Right lobe of liver (tissue), 6 donors: ENCODE measurements at regions not wholly inside any gene's neighbourhood (a gene's known extent, or its start where the extent isn't known, plus 50 kb on each side); places are given as distances from the start of the nearest gene placed in this dataset.
A peak's percentile ranks its signal among the peaks of the same experiment; 100 is the strongest.

Source experiments
- ATAC-seq, 4 donors: fragments of 200-7000 bp; cut with Tn5 transposase; one replicate each; pipeline ENCODE4 v1.9.1; 2020; ENCODE audit warnings: mild to moderate bottlenecking in 4 of 4, moderate library complexity in 4 of 4
- DNase-seq, 3 donors: peaks; one replicate each; pipeline ENCODE4 v3.0.0-alpha.2; 2020
- H3K27ac ChIP-seq, 3 donors: fragments of 200-600 bp; one replicate each; pipeline ENCODE4 v1.8.0; 2022
- H3K27me3 ChIP-seq, 2 donors: fragments of 200-600 bp; one replicate each; pipeline ENCODE4 v1.8.0; 2022
- H3K36me3 ChIP-seq, 4 donors: fragments of 200-600 bp; sonication (generic) in 1 of 4; one replicate each; pipeline versions ENCODE4 v1.5.1 to v1.8.0; 2017 to 2022; ENCODE audit warnings: control low read depth in 1 of 4
- H3K4me1 ChIP-seq, 4 donors: fragments of 200-600 bp; sonication (generic) in 1 of 4; one replicate each; pipeline versions ENCODE4 v1.5.1 to v1.8.0; 2017 to 2022; ENCODE audit warnings: control low read depth in 1 of 4
- H3K4me3 ChIP-seq, 3 donors: fragments of 200-600 bp; one replicate each; pipeline ENCODE4 v1.8.0; 2022
- H3K9me3 ChIP-seq, 4 donors: fragments of 200-600 bp; sonication (generic) in 1 of 4; one replicate each; pipeline versions ENCODE4 v1.5.1 to v1.8.0; 2017 to 2022; ENCODE audit warnings: control low read depth in 1 of 4
- CTCF ChIP-seq, 4 donors: fragments of 200-600 bp in 3 of 4; fragments of 450-650 bp in 1 of 4; IDR thresholded peaks; one replicate each; pipeline versions ENCODE4 v1.5.1 to v1.8.0; 2016 to 2022; ENCODE audit warnings: antibody characterized with exemption in 4 of 4, mild to moderate bottlenecking in 2 of 4
- POLR2A ChIP-seq: fragments of 450-650 bp; IDR thresholded peaks from one replicate; pipeline ENCODE4 v1.6.1; 2017; ENCODE audit warnings: antibody characterized with exemption, mild to moderate bottlenecking
- WGBS: methylation state at CpG from one replicate; pipeline ENCODE4 v1.1.6; 2018; ENCODE audit warnings: low coverage, low lambda C conversion rate; ENCODE audit not compliant: insufficient coverage; ENCODE audit errors: missing lambda C conversion rate; 5-methylcytosine and 5-hydroxymethylcytosine counted together
- intact Hi-C, 2 donors: fragments of 100-400 bp; cut with DNase I; formaldehyde crosslinking; loops; one replicate each; pipeline versions ENCODE4 v1.11.2 to v1.14.1; 2022
- donor health status: DM: no; HTN: yes; CAD: no.
- donor health status: DM: no; HTN: no; CAD: no.
- donor health status: DM: no; HTN: no; CAD: no.
- donor health status: DM: no; HTN: yes; CAD: no.
- donor health status: DM: no; HTN: yes; CAD: no.

GRCh38 chr1:17908945-17909344 is 153.8 kb downstream of the ACTL8 start:
- intact Hi-C loops = no loop called here
- ATAC-seq (no peak), DNase-seq (no peak)
- Histone ChIP-seq H3K4me3 (no peak overlapping the region), H3K27ac (no peak overlapping the region), H3K27me3 (no peaks in the 10 kb centered on the region), H3K36me3 (no peaks in the 10 kb centered on the region), H3K4me1 (no peaks in the 10 kb centered on the region), H3K9me3 (no peaks in the 10 kb centered on the region)
- TF ChIP-seq CTCF (IDR thresholded peaks at IDR 0.05) = no peak
- no peak for TF ChIP-seq POLR2A

GRCh38 chr1:17909634-17910033 is 154.5 kb downstream of the ACTL8 start:
- no peaks in the 10 kb centered on the region for H3K9me3 ChIP-seq
- no peak overlapping the region for H3K4me3 ChIP-seq
- no peaks in the 10 kb centered on the region for H3K36me3 ChIP-seq
- DNase-seq (no peak), ATAC-seq (no peak)
- TF ChIP-seq POLR2A (no peak), CTCF (IDR thresholded peaks at IDR 0.05) (peak in 3 of 4 donors; percentile 7 to 18 (median 10))
- H3K27me3 ChIP-seq = no peaks in the 10 kb centered on the region
- H3K4me1 ChIP-seq = no peaks in the 10 kb centered on the region
- 6% methylated on average over 3 of the region's 4 CpGs for whole genome bisulfite sequencing
- no peak overlapping the region for H3K27ac ChIP-seq
- intact Hi-C loops = no loop called here

- no peaks in the 10 kb centered on the region for H3K27me3 ChIP-seq
- no peak overlapping the region for H3K27ac ChIP-seq
- H3K9me3 ChIP-seq = no peaks in the 10 kb centered on the region
- intact Hi-C loops = no loop called here
- no peak overlapping the region for H3K4me3 ChIP-seq
- WGBS = 19% methylated on average over 4 of the region's 4 CpGs
- no peaks in the 10 kb centered on the region for H3K36me3 ChIP-seq
- no peaks in the 10 kb centered on the region for H3K4me1 ChIP-seq
- no peak for TF ChIP-seq CTCF (IDR thresholded peaks at IDR 0.05)
- no peak for TF ChIP-seq POLR2A
- ATAC-seq = no peak
- DNase-seq = no peak
These were observed 156.7 kb downstream of the ACTL8 start for GRCh38 chr1:17911791-17912190.

- intact Hi-C loops = no loop called here
- WGBS = 42% methylated on average over 7 of the region's 7 CpGs
- DNase-seq (no peak), ATAC-seq (no peak)
- Histone ChIP-seq H3K27ac (no peak overlapping the region), H3K36me3 (no peaks in the 10 kb centered on the region), H3K27me3 (no peaks in the 10 kb centered on the region), H3K9me3 (no peaks in the 10 kb centered on the region), H3K4me1 (no peaks in the 10 kb centered on the region), H3K4me3 (no peak overlapping the region)
- TF ChIP-seq CTCF (IDR thresholded peaks at IDR 0.05) (no peak), POLR2A (no peak)
These were observed 157.4 kb downstream of the ACTL8 start for GRCh38 chr1:17912491-17912890.
